Colonic mucosa (tissue), 4 donors: ENCODE measurements at regions not wholly inside any gene's neighbourhood (a gene's known extent, or its start where the extent isn't known, plus 50 kb on each side); places are given as distances from the start of the nearest gene placed in this dataset.
"Not testable (repeated sequence)": the region's sequence is repeated elsewhere in the genome, so short reads cannot be mapped to it uniquely, and the experiment has no call there.

Experiments used
- DNase-seq: peaks from one replicate; pipeline ENCODE4 v3.0.0-alpha.2; 2020
- H3K27ac ChIP-seq: fragments of 200-600 bp; one replicate; pipeline ENCODE4 v1.8.0; 2021
- H3K27me3 ChIP-seq: fragments of 200-600 bp; one replicate; pipeline ENCODE4 v1.8.0; 2021
- H3K36me3 ChIP-seq: fragments of 200-600 bp; one replicate; pipeline ENCODE4 v1.8.0; 2021
- H3K4me1 ChIP-seq: fragments of 200-600 bp; one replicate; pipeline ENCODE4 v1.8.0; 2021; ENCODE audit warnings: mild to moderate bottlenecking
- H3K4me3 ChIP-seq: fragments of 200-600 bp; one replicate; pipeline ENCODE4 v1.8.0; 2021
- H3K9ac ChIP-seq, 2 donors: one replicate each; pipeline ENCODE4 v1.7.0; 2013; ENCODE audit warnings: control low read depth in 2 of 2, low read depth in 2 of 2, low read length in 2 of 2
- H3K9me3 ChIP-seq: fragments of 200-600 bp; one replicate; pipeline ENCODE4 v1.8.0; 2021
- intact Hi-C: fragments of 100-400 bp; cut with DNase I; formaldehyde crosslinking; loops from one replicate; pipeline ENCODE4 v1.14.1; 2022
- TF ChIP-seq, protein P1 (sequence below): fragments of 200-600 bp; IDR thresholded peaks from one replicate; pipeline ENCODE4 v1.8.0; 2022; ENCODE audit warnings: antibody characterized with exemption, mild to moderate bottlenecking
- donor health status: healthy.
- donor health status: DM: no; HTN: no; CAD: no.
- donor health status: DM: no; HTN: no; CAD: no.

DNA sequence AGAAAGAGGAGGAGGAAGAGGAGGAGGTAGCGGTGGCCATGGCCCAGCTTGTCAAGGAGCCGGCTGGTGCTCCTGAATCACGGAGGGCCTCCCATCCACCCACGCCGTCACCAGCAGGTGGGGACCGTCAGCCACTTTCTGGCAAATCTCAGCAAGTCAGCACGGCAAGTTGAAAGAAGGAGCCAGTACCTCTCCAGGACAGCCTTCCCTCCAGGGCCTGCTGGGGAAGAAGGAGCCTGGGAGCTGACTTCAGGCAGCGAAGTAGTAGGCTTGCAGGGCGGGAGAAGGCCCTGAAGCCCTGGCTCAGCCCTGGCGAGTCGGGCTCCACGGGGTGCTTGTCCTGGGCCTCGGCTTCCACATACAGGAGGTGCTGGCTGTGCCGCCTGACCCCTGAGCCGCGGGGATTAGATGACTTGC lies 99.2 kb upstream of the TRPM1 start:
- DNase-seq = peak; percentile 83
- intact Hi-C loops = loop anchor here (5.0 kb wide), 1 partner anchor 287 kb away; no protein-coding TSS in a partner anchor

GRCh38 chr15:31202953-31203352 lies 101.4 kb upstream of the TRPM1 start:
- H3K4me1 ChIP-seq = no peaks in the 10 kb centered on the region
- no peak overlapping the region for H3K27ac ChIP-seq
- no peak overlapping the region for H3K4me3 ChIP-seq
- no peaks in the 10 kb centered on the region for H3K9me3 ChIP-seq
- no peaks in the 10 kb centered on the region for H3K36me3 ChIP-seq
- H3K27me3 ChIP-seq = no peaks in the 10 kb centered on the region
- DNase-seq = no peak
- intact Hi-C loops = loop anchor here (5.0 kb wide), 1 partner anchor 284 kb away; no protein-coding TSS in a partner anchor
- no peak overlapping the region for H3K9ac ChIP-seq
- TF ChIP-seq, protein P1, sequence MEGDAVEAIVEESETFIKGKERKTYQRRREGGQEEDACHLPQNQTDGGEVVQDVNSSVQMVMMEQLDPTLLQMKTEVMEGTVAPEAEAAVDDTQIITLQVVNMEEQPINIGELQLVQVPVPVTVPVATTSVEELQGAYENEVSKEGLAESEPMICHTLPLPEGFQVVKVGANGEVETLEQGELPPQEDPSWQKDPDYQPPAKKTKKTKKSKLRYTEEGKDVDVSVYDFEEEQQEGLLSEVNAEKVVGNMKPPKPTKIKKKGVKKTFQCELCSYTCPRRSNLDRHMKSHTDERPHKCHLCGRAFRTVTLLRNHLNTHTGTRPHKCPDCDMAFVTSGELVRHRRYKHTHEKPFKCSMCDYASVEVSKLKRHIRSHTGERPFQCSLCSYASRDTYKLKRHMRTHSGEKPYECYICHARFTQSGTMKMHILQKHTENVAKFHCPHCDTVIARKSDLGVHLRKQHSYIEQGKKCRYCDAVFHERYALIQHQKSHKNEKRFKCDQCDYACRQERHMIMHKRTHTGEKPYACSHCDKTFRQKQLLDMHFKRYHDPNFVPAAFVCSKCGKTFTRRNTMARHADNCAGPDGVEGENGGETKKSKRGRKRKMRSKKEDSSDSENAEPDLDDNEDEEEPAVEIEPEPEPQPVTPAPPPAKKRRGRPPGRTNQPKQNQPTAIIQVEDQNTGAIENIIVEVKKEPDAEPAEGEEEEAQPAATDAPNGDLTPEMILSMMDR = no peak

More for the DNA sequence above, 99.2 kb upstream of the TRPM1 start:
- no peaks in the 10 kb centered on the region for H3K9me3 ChIP-seq
- H3K36me3 ChIP-seq = no peaks in the 10 kb centered on the region
- H3K27me3 ChIP-seq = no peaks in the 10 kb centered on the region
- TF ChIP-seq, protein P1 = no peak
- H3K9ac ChIP-seq = no peak overlapping the region
- no peak overlapping the region for H3K4me3 ChIP-seq
- H3K27ac ChIP-seq = no peak overlapping the region
- H3K4me1 ChIP-seq = no peaks in the 10 kb centered on the region

DNA sequence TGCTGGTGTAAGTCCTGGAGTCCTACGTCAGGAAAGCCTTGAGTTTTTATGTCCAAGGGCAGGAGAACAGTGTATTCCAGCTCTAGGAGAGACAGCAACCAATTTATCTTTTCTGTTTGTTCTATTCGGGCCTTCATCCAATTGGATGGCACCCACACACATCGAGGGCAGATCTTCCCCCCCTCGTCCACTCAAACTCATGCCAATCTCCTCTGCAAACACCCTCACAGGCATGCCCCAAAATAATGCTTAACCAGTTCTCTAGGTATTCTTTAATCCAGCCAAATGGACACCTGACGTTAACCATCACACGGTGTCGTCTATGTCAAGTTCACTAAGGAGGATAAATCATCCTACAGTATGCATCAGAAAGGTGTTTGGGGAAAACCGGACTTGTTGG lies 102.5 kb upstream of the TRPM1 start:
- no peak overlapping the region for H3K27ac ChIP-seq
- intact Hi-C loops = loop anchor here (5.0 kb wide), 1 partner anchor 283 kb away; no protein-coding TSS in a partner anchor
- no peaks in the 10 kb centered on the region for H3K36me3 ChIP-seq

DNA sequence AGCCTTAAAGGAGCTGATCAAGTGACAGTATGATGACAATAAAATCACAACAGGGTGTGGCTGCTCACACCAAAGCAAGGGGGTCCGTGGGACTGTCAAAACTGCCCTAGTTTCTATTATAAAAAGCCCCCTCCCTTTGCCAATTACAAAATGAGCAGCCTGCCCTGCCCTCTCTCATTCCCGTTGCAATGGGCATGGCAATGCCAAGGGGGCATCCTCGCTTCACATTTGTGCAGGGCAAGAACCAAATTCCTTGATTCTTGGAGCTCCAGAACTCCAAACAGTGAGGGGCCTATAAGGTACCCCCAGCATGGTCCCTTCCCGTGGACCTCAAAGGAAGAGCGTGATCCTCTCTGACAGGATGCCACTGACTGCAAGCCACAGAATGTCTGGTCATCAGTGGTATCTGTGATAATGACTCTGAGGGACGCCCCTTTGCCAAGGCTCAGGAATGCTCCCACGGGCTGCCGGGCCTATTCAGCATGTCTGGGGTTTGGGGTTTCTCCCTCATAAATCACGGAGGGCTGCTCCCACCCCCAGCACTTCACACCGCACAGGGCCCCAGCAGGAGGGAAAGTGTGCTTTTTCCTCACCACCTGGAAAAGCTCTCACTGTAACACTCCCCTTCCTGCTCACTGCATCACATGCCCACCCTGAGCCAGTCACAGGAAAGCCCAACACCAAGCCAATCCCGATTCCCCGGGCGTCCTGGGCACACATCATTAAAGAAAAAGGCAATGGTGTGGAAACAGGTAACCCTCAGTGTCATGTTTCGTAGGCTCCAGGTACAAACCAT lies 105.1 kb upstream of the TRPM1 start:
- Histone ChIP-seq H3K36me3 (no peaks in the 10 kb centered on the region), H3K9ac (no peak overlapping the region), H3K27me3 (no peaks in the 10 kb centered on the region), H3K9me3 (no peaks in the 10 kb centered on the region), H3K4me3 (no peak overlapping the region), H3K4me1 (no peaks in the 10 kb centered on the region), H3K27ac (no peak overlapping the region)
- TF ChIP-seq, protein P1 = no peak
- DNase-seq = no peak
- intact Hi-C loops = no loop called here

More for the DNA sequence above, 102.5 kb upstream of the TRPM1 start:
- TF ChIP-seq, protein P1 = no peak
- no peak for DNase-seq
- no peaks in the 10 kb centered on the region for H3K4me1 ChIP-seq
- H3K4me3 ChIP-seq = no peak overlapping the region
- H3K9ac ChIP-seq = no peak overlapping the region
- no peaks in the 10 kb centered on the region for H3K9me3 ChIP-seq
- H3K27me3 ChIP-seq = no peaks in the 10 kb centered on the region

GRCh38 chr15:31207246-31207645 lies 105.7 kb upstream of the TRPM1 start:
- intact Hi-C loops = no loop called here

GRCh38 chr15:31207861-31208260 lies 106.3 kb upstream of the TRPM1 start:
- intact Hi-C loops, H3K36me3 ChIP-seq, H3K9me3 ChIP-seq, H3K27me3 ChIP-seq, H3K4me3 ChIP-seq, H3K9ac ChIP-seq, H3K4me1 ChIP-seq, DNase-seq, H3K27ac ChIP-seq: not testable (repeated sequence)

More at GRCh38 chr15:31207246-31207645, 105.7 kb upstream of the TRPM1 start:
- H3K36me3 ChIP-seq = no peaks in the 10 kb centered on the region
- DNase-seq = no peak
- no peak overlapping the region for H3K4me3 ChIP-seq
- no peaks in the 10 kb centered on the region for H3K9me3 ChIP-seq
- TF ChIP-seq, protein P1 = no peak
- no peak overlapping the region for H3K9ac ChIP-seq
- H3K27me3 ChIP-seq = no peaks in the 10 kb centered on the region
- no peaks in the 10 kb centered on the region for H3K4me1 ChIP-seq
- no peak overlapping the region for H3K27ac ChIP-seq
